Neural progenitor cell (in vitro differentiated cells): ENCODE measurements at regions not wholly inside any gene's neighbourhood (a gene's known extent, or its start where the extent isn't known, plus 50 kb on each side); places are given as distances from the start of the nearest gene placed in this dataset.

Experiments used
- DNase-seq: peaks from one replicate; pipeline ENCODE4 v3.0.0-alpha.2; 2016; ENCODE audit warnings: low spot score
- H2AFZ ChIP-seq: fragments of 200-600 bp; sonication (generic); replicated peaks from 2 replicates; pipeline ENCODE4 v1.6.1; 2016; ENCODE audit warnings: antibody characterized with exemption
- H3F3A ChIP-seq: fragments of 200-600 bp; sonication (generic); 2 replicates; pipeline ENCODE4 v1.6.1; 2016; ENCODE audit warnings: antibody characterized with exemption, low read depth
- H3K27ac ChIP-seq: fragments of 200-600 bp; sonication (generic); 2 replicates; pipeline ENCODE4 v1.5.1; 2016; ENCODE audit warnings: mild to moderate bottlenecking
- H3K27me3 ChIP-seq: fragments of 200-600 bp; sonication (generic); 2 replicates; pipeline ENCODE4 v1.6.1; 2016; ENCODE audit warnings: mild to moderate bottlenecking, moderate library complexity
- H3K36me3 ChIP-seq: fragments of 200-600 bp; sonication (generic); 2 replicates; pipeline ENCODE4 v1.5.1; 2016
- H3K4me1 ChIP-seq: fragments of 200-600 bp; sonication (generic); 2 replicates; pipeline ENCODE4 v1.6.1; 2016; ENCODE audit warnings: mixed run types
- H3K4me2 ChIP-seq: fragments of 200-600 bp; sonication (generic); 2 replicates; pipeline ENCODE4 v1.6.1; 2016
- H3K4me3 ChIP-seq: fragments of 200-600 bp; sonication (generic); 2 replicates; pipeline ENCODE4 v1.5.1; 2016
- H3K79me2 ChIP-seq: fragments of 200-600 bp; sonication (generic); 2 replicates; pipeline ENCODE4 v1.6.1; 2016; ENCODE audit warnings: low read depth
- H3K9ac ChIP-seq: fragments of 200-600 bp; sonication (generic); 2 replicates; pipeline ENCODE4 v1.6.1; 2016
- H3K9me3 ChIP-seq: fragments of 200-600 bp; sonication (generic); 2 replicates; pipeline ENCODE4 v1.5.1; 2016; ENCODE audit warnings: low read depth
- H4K20me1 ChIP-seq: fragments of 200-600 bp; sonication (generic); 2 replicates; pipeline ENCODE4 v1.6.1; 2016; ENCODE audit warnings: low read depth
- H3K27ac Mint-ChIP-seq: 3 replicates; pipeline ENCODE4 v1.8.0; 2021; ENCODE audit warnings: mixed read lengths
- H3K27me3 Mint-ChIP-seq: 2 replicates; pipeline ENCODE4 v1.8.0; 2022; ENCODE audit warnings: low read depth, mild to moderate bottlenecking, inconsistent platforms, moderate library complexity, mixed read lengths; ENCODE audit not compliant: insufficient read depth
- H3K36me3 Mint-ChIP-seq: 3 replicates; pipeline ENCODE4 v1.8.0; 2021; ENCODE audit warnings: mixed read lengths
- H3K4me1 Mint-ChIP-seq: 3 replicates; pipeline ENCODE4 v1.8.0; 2021; ENCODE audit warnings: mixed read lengths
- H3K4me3 Mint-ChIP-seq: 3 replicates; pipeline ENCODE4 v1.8.0; 2021; ENCODE audit warnings: mild to moderate bottlenecking, moderate library complexity, mixed read lengths
- H3K9me3 Mint-ChIP-seq: 3 replicates; pipeline ENCODE4 v1.8.0; 2020; ENCODE audit warnings: mixed read lengths
- EZH2 ChIP-seq: fragments of 200-600 bp; sonication (generic); IDR thresholded peaks from 2 replicates; pipeline ENCODE4 v1.6.1; 2017; ENCODE audit warnings: antibody characterized with exemption, mild to moderate bottlenecking, moderate library complexity
- EZH2phosphoT487 ChIP-seq: fragments of 200-600 bp; sonication (generic); IDR thresholded peaks from 2 replicates; pipeline ENCODE4 v1.6.1; 2017; ENCODE audit warnings: antibody characterized with exemption
- TF ChIP-seq, protein P1 (sequence below): fragments of 200-600 bp; sonication (generic); IDR thresholded peaks from 2 replicates; pipeline ENCODE4 v1.5.1; 2017; ENCODE audit warnings: antibody characterized with exemption, mild to moderate bottlenecking

DNA sequence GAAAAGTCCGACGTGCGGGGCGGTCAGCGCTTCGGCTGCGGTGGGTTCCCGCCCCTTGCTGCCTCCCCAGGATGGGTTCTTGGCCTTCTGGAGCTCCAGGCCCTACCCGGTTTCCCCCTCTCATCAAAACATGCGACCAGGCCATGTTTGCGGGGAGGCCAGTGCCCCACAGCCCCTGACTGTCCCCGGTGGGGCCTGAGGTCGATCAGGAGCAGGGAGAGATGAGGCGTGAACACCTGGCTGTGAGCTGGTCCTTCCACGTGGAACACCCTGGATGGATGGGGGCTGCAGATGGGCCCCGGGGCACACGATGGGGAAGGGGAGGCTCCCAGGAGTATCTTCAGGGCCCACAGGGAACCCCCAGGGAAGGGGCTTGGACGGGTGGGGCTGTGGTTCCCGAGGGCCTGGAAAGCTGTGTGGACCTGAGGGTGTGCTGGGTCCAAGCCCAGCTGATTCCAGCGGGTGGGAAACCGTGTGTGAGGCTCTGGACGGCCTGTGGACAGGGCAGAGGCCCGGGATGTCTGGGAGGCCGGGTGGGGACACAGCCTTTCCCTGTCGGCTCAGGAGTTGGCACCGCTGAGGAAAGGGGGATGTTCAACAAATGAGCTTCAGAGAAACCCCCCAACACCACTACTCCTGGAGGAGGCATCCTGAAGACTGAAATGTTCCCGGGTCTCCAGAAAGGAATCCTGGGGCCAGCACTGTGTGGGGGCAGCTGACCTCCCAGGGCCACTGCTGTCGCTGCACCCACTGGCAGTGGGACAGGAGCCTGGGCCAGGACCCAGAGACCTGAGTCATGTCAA is 187.0 kb upstream of the C14orf180 start:
- no peaks in the 10 kb centered on the region for H3F3A ChIP-seq
- no peaks in the 10 kb centered on the region for H3K27me3 ChIP-seq
- H3K4me1 ChIP-seq, result no peaks in the 10 kb centered on the region
- no peak overlapping the region for H3K4me2 ChIP-seq
- TF ChIP-seq, protein P1, sequence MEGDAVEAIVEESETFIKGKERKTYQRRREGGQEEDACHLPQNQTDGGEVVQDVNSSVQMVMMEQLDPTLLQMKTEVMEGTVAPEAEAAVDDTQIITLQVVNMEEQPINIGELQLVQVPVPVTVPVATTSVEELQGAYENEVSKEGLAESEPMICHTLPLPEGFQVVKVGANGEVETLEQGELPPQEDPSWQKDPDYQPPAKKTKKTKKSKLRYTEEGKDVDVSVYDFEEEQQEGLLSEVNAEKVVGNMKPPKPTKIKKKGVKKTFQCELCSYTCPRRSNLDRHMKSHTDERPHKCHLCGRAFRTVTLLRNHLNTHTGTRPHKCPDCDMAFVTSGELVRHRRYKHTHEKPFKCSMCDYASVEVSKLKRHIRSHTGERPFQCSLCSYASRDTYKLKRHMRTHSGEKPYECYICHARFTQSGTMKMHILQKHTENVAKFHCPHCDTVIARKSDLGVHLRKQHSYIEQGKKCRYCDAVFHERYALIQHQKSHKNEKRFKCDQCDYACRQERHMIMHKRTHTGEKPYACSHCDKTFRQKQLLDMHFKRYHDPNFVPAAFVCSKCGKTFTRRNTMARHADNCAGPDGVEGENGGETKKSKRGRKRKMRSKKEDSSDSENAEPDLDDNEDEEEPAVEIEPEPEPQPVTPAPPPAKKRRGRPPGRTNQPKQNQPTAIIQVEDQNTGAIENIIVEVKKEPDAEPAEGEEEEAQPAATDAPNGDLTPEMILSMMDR, result no peak
- TF ChIP-seq EZH2phosphoT487, result no peak
- no peak for TF ChIP-seq EZH2
- H2AFZ ChIP-seq, result no peak overlapping the region
- H3K4me3 ChIP-seq, result no peak overlapping the region
- no peak overlapping the region for H3K27ac Mint-ChIP-seq
- H4K20me1 ChIP-seq, result no peaks in the 10 kb centered on the region
- peaks cover 16% of the 10 kb centered on the region for H3K4me1 Mint-ChIP-seq
- peaks cover 3% of the 10 kb centered on the region for H3K27me3 Mint-ChIP-seq
- H3K36me3 ChIP-seq, result no peaks in the 10 kb centered on the region
- peaks cover 11% of the 10 kb centered on the region for H3K9me3 Mint-ChIP-seq
- peaks cover 3% of the 10 kb centered on the region for H3K9me3 ChIP-seq
- no peak overlapping the region for H3K4me3 Mint-ChIP-seq
- no peak for DNase-seq
- H3K36me3 Mint-ChIP-seq, result no peaks in the 10 kb centered on the region
- no peak overlapping the region for H3K27ac ChIP-seq
- H3K9ac ChIP-seq, result no peak overlapping the region
- no peaks in the 10 kb centered on the region for H3K79me2 ChIP-seq

DNA sequence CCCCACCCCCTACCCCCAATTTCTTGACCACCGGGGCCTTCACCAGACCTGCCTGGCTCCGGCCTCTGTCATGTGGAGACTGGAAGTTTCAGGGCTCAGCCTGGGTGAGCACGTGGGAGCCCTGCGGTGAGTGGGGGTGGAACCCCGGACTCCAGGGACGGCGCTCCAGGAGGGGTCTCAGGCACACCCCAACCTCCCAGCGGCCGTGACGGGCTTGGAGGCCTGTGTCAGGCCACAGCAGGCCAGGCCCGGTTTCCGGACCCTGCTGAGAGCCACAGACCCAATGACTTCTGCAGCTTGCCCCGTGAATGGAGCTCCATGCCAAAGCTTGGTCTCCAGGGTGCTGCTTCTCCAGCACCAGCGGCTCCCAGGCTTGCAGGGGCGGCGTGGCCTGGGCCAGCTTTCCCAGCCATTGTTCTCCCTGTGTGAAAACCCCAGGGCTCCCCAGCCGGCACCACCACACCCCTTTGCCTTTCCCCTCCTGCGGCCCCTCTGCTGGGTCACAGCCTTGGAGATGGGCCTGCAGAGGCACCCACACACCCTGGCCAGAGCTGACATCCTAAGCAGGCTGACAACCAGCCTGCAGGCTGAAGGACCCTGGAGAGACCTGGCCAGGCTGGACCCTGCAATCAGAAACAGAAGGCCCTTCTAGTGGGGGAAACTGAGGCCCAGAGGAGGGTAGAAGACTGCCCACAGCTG is 186.2 kb upstream of the C14orf180 start:
- Histone ChIP-seq H3K4me1 (no peaks in the 10 kb centered on the region), H3K36me3 (no peaks in the 10 kb centered on the region), H3K27ac (no peak overlapping the region), H2AFZ (no peak overlapping the region), H3K9ac (no peak overlapping the region), H3K4me2 (no peak overlapping the region), H3F3A (no peaks in the 10 kb centered on the region), H3K4me3 (no peak overlapping the region), H4K20me1 (no peaks in the 10 kb centered on the region), H3K79me2 (no peaks in the 10 kb centered on the region), H3K27me3 (no peaks in the 10 kb centered on the region), H3K9me3 (peaks cover 9% of the 10 kb centered on the region)
- no peak overlapping the region for H3K27ac Mint-ChIP-seq
- no peak overlapping the region for H3K4me3 Mint-ChIP-seq
- TF ChIP-seq, protein P1, result no peak
- TF ChIP-seq EZH2 (no peak), EZH2phosphoT487 (no peak)
- H3K4me1 Mint-ChIP-seq, result peaks cover 16% of the 10 kb centered on the region
- H3K9me3 Mint-ChIP-seq, result peaks cover 18% of the 10 kb centered on the region
- no peaks in the 10 kb centered on the region for H3K36me3 Mint-ChIP-seq
- H3K27me3 Mint-ChIP-seq, result peaks cover 3% of the 10 kb centered on the region
- no peak for DNase-seq

- Histone ChIP-seq H3K4me1 (no peaks in the 10 kb centered on the region), H3K79me2 (no peaks in the 10 kb centered on the region), H3F3A (no peaks in the 10 kb centered on the region), H2AFZ (no peak overlapping the region), H4K20me1 (no peaks in the 10 kb centered on the region), H3K36me3 (no peaks in the 10 kb centered on the region), H3K27me3 (no peaks in the 10 kb centered on the region), H3K9me3 (peaks cover 9% of the 10 kb centered on the region), H3K4me2 (no peak overlapping the region), H3K4me3 (no peak overlapping the region), H3K9ac (no peak overlapping the region), H3K27ac (no peak overlapping the region)
- peaks cover 5% of the 10 kb centered on the region for H3K27me3 Mint-ChIP-seq
- TF ChIP-seq, protein P1, result no peak
- no peak for TF ChIP-seq EZH2phosphoT487
- TF ChIP-seq EZH2, result no peak
- no peak for DNase-seq
- peaks cover 16% of the 10 kb centered on the region for H3K4me1 Mint-ChIP-seq
- no peak overlapping the region for H3K4me3 Mint-ChIP-seq
- H3K9me3 Mint-ChIP-seq, result peaks cover 23% of the 10 kb centered on the region
- H3K36me3 Mint-ChIP-seq, result no peaks in the 10 kb centered on the region
- peak overlapping the region; percentile 69 for H3K27ac Mint-ChIP-seq
Measured at GRCh38 chr14:104393898-104394381, 185.6 kb upstream of the C14orf180 start.
